Testis (tissue), 2 donors: ENCODE measurements at regions not wholly inside any gene's neighbourhood (a gene's known extent, or its start where the extent isn't known, plus 50 kb on each side); places are given as distances from the start of the nearest gene placed in this dataset.

Experiments used
- DNase-seq: peaks from one replicate; pipeline ENCODE4 v3.0.0-alpha.2; 2019
- H3K27ac ChIP-seq, 2 donors: fragments of 200-600 bp; sonication (generic); one replicate each; pipeline ENCODE4 v1.5.1; 2019
- H3K27me3 ChIP-seq: fragments of 200-600 bp; sonication (generic); one replicate; pipeline ENCODE4 v1.5.1; 2019
- H3K36me3 ChIP-seq: fragments of 200-600 bp; sonication (generic); one replicate; pipeline ENCODE4 v1.5.1; 2017; ENCODE audit warnings: low read depth; ENCODE audit errors: missing control alignments
- H3K4me1 ChIP-seq: fragments of 200-600 bp; sonication (generic); one replicate; pipeline ENCODE4 v1.5.1; 2019
- H3K4me3 ChIP-seq, 2 donors: fragments of 200-600 bp; sonication (generic); one replicate each; pipeline ENCODE4 v1.5.1; 2017 to 2019
- H3K9me3 ChIP-seq: fragments of 200-600 bp; sonication (generic); one replicate; pipeline ENCODE4 v1.5.1; 2017
- POLR2A ChIP-seq: fragments of 450-650 bp; IDR thresholded peaks from one replicate; pipeline ENCODE4 v1.6.1; 2017; ENCODE audit warnings: antibody characterized with exemption, mild to moderate bottlenecking, moderate library complexity
- WGBS, 2 donors: methylation state at CpG; one replicate each; pipeline ENCODE4 v1.1.5; 2018; 5-methylcytosine and 5-hydroxymethylcytosine counted together
- intact Hi-C: fragments of 100-400 bp; cut with DNase I; formaldehyde crosslinking; loops from one replicate; pipeline ENCODE4 v1.15.1; 2023; ENCODE audit warnings: low total_unique reads
- TF ChIP-seq, protein P1 (sequence below), 3 experiments: fragments of 450-650 bp in 2 of 3; fragments of 200-600 bp in 1 of 3; sonication (generic) in 1 of 3; IDR thresholded peaks; one replicate each; pipeline ENCODE4 v1.5.1; 2016 to 2019; ENCODE audit warnings: antibody characterized with exemption in 3 of 3, mild to moderate bottlenecking in 2 of 3, moderate library complexity in 1 of 3

DNA sequence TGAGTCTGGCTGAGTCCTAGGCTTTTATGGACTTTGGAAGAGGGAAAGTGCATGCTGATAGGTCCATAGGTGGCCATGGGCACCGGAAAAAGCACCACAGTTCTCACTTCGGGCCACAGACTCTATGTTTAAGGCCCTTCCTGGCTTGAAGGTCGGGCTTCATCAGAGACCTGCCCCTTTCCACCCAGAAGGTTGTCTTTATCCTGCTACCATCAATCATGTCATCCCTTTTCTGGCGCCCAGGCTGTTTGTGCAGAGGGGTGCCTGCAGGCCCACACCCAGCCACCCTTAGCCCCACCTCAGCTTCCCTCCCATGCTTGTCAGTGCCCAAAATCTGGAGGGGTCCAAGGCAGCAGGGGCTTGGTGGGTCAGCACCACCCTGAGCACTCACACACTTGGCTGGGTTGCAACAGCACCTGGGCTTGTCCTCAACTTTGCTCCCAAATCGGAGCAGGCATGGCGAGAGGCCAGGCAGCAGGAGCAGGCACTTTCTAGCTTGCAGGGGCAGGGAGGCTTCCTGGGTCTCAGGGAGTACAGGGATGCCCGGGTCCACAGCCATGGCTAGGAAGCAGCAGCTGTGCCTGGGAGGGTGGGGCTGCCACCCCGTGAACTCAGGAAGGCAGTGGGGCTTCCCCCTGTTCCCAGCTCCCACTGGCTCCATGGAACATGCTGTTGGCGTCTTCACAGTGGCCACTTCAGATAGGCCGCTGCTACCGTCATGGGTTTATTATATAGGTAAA, 63.8 kb upstream of the TOM1L1 start:
- Histone ChIP-seq H3K4me3 (no peak overlapping the region), H3K9me3 (no peaks in the 10 kb centered on the region), H3K27ac (no peak overlapping the region), H3K36me3 (no peaks in the 10 kb centered on the region), H3K4me1 (no peaks in the 10 kb centered on the region), H3K27me3 (no peaks in the 10 kb centered on the region)
- DNase-seq = no peak
- intact Hi-C loops = no loop called here
- TF ChIP-seq, protein P1, sequence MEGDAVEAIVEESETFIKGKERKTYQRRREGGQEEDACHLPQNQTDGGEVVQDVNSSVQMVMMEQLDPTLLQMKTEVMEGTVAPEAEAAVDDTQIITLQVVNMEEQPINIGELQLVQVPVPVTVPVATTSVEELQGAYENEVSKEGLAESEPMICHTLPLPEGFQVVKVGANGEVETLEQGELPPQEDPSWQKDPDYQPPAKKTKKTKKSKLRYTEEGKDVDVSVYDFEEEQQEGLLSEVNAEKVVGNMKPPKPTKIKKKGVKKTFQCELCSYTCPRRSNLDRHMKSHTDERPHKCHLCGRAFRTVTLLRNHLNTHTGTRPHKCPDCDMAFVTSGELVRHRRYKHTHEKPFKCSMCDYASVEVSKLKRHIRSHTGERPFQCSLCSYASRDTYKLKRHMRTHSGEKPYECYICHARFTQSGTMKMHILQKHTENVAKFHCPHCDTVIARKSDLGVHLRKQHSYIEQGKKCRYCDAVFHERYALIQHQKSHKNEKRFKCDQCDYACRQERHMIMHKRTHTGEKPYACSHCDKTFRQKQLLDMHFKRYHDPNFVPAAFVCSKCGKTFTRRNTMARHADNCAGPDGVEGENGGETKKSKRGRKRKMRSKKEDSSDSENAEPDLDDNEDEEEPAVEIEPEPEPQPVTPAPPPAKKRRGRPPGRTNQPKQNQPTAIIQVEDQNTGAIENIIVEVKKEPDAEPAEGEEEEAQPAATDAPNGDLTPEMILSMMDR (IDR thresholded peaks at IDR 0.05) = no peak
- no peak for TF ChIP-seq POLR2A
- WGBS, 2 donors = 75 to 86% methylated on average over 6 to 11 of the region's 11 CpGs

DNA sequence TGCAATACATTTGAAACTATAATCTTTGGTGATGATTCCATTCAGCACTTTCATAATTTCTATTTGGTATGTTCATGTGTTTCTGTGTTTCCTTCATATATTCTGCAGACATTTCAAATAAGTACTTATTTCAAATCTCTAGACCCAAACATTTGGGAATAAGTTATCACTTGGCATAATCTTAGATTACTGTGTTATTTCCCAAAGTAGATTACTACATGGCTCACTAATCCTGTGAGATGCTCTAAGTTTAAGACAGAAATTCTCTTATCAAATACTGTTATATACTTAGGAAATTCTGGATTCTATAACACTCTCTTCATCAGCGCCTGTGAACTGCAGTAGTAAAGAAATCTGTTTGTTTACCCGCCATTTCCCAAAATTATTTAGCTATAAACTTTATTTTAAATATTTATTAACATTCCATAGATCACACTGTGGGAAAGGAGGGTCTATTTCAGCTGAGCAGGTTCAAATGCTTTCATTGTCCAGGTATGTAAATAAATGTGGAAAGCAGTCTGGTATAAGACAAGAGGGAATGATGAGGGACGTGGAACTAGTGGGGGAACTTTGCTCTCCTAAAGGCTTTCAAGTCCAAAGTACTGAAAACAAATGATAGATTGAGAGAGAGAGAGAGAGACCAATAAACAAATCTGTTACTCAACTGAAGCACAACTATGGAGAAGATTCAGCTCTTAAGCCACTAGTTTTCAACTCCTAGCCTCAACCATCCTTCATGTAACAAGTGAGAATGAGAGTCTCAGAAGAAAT, 61.8 kb upstream of the TOM1L1 start:
- WGBS, 2 donors = 84 to 86% methylated on average over 3 of the region's 3 CpGs
- Histone ChIP-seq H3K27ac (no peak overlapping the region), H3K4me1 (no peaks in the 10 kb centered on the region), H3K36me3 (no peaks in the 10 kb centered on the region), H3K4me3 (no peak overlapping the region), H3K9me3 (no peaks in the 10 kb centered on the region), H3K27me3 (no peaks in the 10 kb centered on the region)
- DNase-seq = no peak
- intact Hi-C loops = no loop called here
- TF ChIP-seq, protein P1 (IDR thresholded peaks at IDR 0.05) = no peak
- TF ChIP-seq POLR2A = no peak

DNA sequence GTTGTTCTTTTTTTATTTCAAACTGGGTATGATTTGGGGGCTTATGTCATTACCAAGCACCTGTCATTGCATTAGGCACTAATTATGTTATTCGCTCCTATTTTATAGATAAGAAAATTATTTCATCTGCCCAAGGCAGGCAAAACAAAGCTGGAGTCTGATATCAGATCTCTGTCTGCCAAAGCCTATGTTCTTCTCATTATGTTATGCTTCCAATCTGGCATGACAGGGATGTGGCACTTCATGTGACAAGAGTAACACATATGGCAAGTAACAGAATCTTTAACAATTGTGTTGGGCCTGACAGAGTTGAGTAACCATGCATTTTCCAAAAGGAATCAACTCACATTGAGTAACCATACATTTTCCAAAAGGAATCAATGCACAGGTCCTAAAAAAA, 61.2 kb upstream of the TOM1L1 start:
- no peaks in the 10 kb centered on the region for H3K4me1 ChIP-seq
- H3K27me3 ChIP-seq = no peaks in the 10 kb centered on the region
- TF ChIP-seq, protein P1 (IDR thresholded peaks at IDR 0.05) = no peak
- no peak for TF ChIP-seq POLR2A
- intact Hi-C loops = no loop called here
- no peak overlapping the region for H3K27ac ChIP-seq
- no peaks in the 10 kb centered on the region for H3K36me3 ChIP-seq
- 86 to 100% methylated on average over 1 of the region's 1 CpG for WGBS, 2 donors
- no peaks in the 10 kb centered on the region for H3K9me3 ChIP-seq
- DNase-seq = no peak
- H3K4me3 ChIP-seq = no peak overlapping the region

DNA sequence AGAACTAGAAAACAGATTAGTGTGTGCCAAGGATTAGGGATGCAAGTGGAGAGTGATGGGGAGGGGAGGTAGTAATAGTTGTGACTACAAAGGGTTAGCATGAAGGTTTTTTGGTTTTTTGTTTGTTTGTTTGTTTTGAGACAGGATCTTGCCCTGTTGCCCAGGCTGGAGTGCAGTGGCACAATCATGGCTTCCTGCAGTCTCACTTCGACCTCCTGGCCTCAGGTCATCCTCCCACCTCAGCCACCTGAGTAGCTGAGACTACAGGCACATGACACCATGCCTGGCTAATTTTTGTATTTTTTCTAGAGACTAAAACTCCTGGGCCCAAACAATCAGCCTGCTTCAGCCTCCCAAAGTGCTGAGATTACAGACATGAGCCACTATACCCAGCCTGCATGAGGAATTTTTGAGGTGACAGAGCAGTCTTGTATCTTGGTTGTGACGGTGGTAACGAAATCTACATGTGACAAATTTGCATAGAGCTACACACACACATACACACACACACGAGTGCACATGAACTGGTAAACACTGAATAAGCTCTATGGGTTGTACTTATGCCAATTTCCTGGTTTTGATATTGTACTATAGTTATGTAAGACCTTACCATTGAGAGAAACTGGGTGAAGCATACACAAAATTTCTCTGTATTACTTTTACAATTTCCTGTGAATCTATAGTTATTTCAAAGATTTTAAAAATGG, 59.6 kb upstream of the TOM1L1 start:
- H3K9me3 ChIP-seq = no peaks in the 10 kb centered on the region
- intact Hi-C loops = no loop called here
- 72 to 76% methylated on average over 4 of the region's 4 CpGs for WGBS, 2 donors
- H3K4me3 ChIP-seq = no peak overlapping the region
- H3K27ac ChIP-seq = no peak overlapping the region
- TF ChIP-seq, protein P1 (IDR thresholded peaks at IDR 0.05) = no peak
- no peak for TF ChIP-seq POLR2A
- no peaks in the 10 kb centered on the region for H3K36me3 ChIP-seq
- H3K4me1 ChIP-seq = no peaks in the 10 kb centered on the region
- H3K27me3 ChIP-seq = no peaks in the 10 kb centered on the region
- no peak for DNase-seq
